ENCODE measurements at regions not wholly inside any gene's neighbourhood (a gene's known extent, or its start where the extent isn't known, plus 50 kb on each side); places are given as distances from the start of the nearest gene placed in this dataset.
"Not testable (repeated sequence)": the region's sequence is repeated elsewhere in the genome, so short reads cannot be mapped to it uniquely, and the experiment has no call there.

GRCh38 chr7:351681-352480 lies 61.9 kb downstream of the FOXL3 start:
- H3K27ac Mint-ChIP-seq = peak overlapping the region; percentile 80
- intact Hi-C loops (cut with micrococcal nuclease) = no loop called here
- peak overlapping the region; percentile 76 for H3K4me3 Mint-ChIP-seq
- no peaks in the 10 kb centered on the region for H3K36me3 Mint-ChIP-seq (ENCODE audit: low read depth)
- peaks cover 11% of the 10 kb centered on the region for H3K4me1 Mint-ChIP-seq
- H3K9me3 Mint-ChIP-seq = no peaks in the 10 kb centered on the region
- H3K27me3 Mint-ChIP-seq = peaks cover 7% of the 10 kb centered on the region
- peak; percentile 75 for DNase-seq

GRCh38 chr7:353746-354325 lies 63.9 kb downstream of the FOXL3 start:
- Mint-ChIP-seq H3K4me1 (peaks cover 11% of the 10 kb centered on the region), H3K4me3 (no peak overlapping the region), H3K27me3 (peaks cover 7% of the 10 kb centered on the region), H3K36me3 (ENCODE audit: low read depth) (no peaks in the 10 kb centered on the region), H3K9me3 (peaks cover 3% of the 10 kb centered on the region), H3K27ac (no peak overlapping the region)
- no peak for DNase-seq
- intact Hi-C loops (cut with micrococcal nuclease) = no loop called here

GRCh38 chr7:354597-355470 lies 64.9 kb downstream of the FOXL3 start:
- H3K27ac Mint-ChIP-seq = no peak overlapping the region
- no peak for DNase-seq
- intact Hi-C loops (cut with micrococcal nuclease) = no loop called here
- peaks cover 11% of the 10 kb centered on the region for H3K4me1 Mint-ChIP-seq
- peaks cover 7% of the 10 kb centered on the region for H3K27me3 Mint-ChIP-seq
- H3K4me3 Mint-ChIP-seq = no peak overlapping the region
- H3K9me3 Mint-ChIP-seq = peaks cover 3% of the 10 kb centered on the region
- H3K36me3 Mint-ChIP-seq (ENCODE audit: low read depth) = no peaks in the 10 kb centered on the region

- intact Hi-C loops (cut with micrococcal nuclease) = no loop called here
- H3K36me3 Mint-ChIP-seq (ENCODE audit: low read depth) = no peaks in the 10 kb centered on the region
- peaks cover 3% of the 10 kb centered on the region for H3K9me3 Mint-ChIP-seq
- peaks cover 7% of the 10 kb centered on the region for H3K27me3 Mint-ChIP-seq
- peaks cover 15% of the 10 kb centered on the region for H3K4me1 Mint-ChIP-seq
- no peak for DNase-seq
- H3K27ac Mint-ChIP-seq = no peak overlapping the region
- H3K4me3 Mint-ChIP-seq = no peak overlapping the region
Observed at GRCh38 chr7:355568-355967, 65.6 kb downstream of the FOXL3 start.

GRCh38 chr7:356087-356486 lies 66.1 kb downstream of the FOXL3 start:
- Mint-ChIP-seq H3K27me3 (peaks cover 7% of the 10 kb centered on the region), H3K36me3 (ENCODE audit: low read depth) (no peaks in the 10 kb centered on the region), H3K4me3 (no peak overlapping the region), H3K4me1 (peaks cover 19% of the 10 kb centered on the region), H3K27ac (no peak overlapping the region), H3K9me3 (peaks cover 3% of the 10 kb centered on the region)
- DNase-seq = no peak
- intact Hi-C loops (cut with micrococcal nuclease) = no loop called here

- Mint-ChIP-seq H3K9me3 (peaks cover 6% of the 10 kb centered on the region), H3K36me3 (ENCODE audit: low read depth) (peaks cover 2% of the 10 kb centered on the region), H3K27me3 (peaks cover 5% of the 10 kb centered on the region), H3K27ac (no peak overlapping the region), H3K4me1 (peaks cover 18% of the 10 kb centered on the region), H3K4me3 (no peak overlapping the region)
- intact Hi-C loops (cut with micrococcal nuclease) = no loop called here
- no peak for DNase-seq
Observed at GRCh38 chr7:356691-357462, 66.9 kb downstream of the FOXL3 start.

GRCh38 chr7:357531-358209 lies 67.7 kb downstream of the FOXL3 start:
- Mint-ChIP-seq H3K27ac (no peak overlapping the region), H3K4me3 (no peak overlapping the region), H3K9me3 (peaks cover 13% of the 10 kb centered on the region), H3K36me3 (ENCODE audit: low read depth) (peaks cover 6% of the 10 kb centered on the region), H3K4me1 (peaks cover 19% of the 10 kb centered on the region), H3K27me3 (no peaks in the 10 kb centered on the region)
- no peak for DNase-seq
- intact Hi-C loops (cut with micrococcal nuclease) = no loop called here

GRCh38 chr7:358352-358751 lies 68.4 kb downstream of the FOXL3 start:
- intact Hi-C loops (cut with micrococcal nuclease) = no loop called here
- Mint-ChIP-seq H3K4me3 (no peak overlapping the region), H3K27me3 (no peaks in the 10 kb centered on the region), H3K4me1 (peaks cover 22% of the 10 kb centered on the region), H3K27ac (no peak overlapping the region), H3K36me3 (ENCODE audit: low read depth) (peaks cover 6% of the 10 kb centered on the region), H3K9me3 (peaks cover 13% of the 10 kb centered on the region)
- DNase-seq = no peak

- H3K4me1 Mint-ChIP-seq = peaks cover 28% of the 10 kb centered on the region
- H3K36me3 Mint-ChIP-seq (ENCODE audit: low read depth) = peaks cover 6% of the 10 kb centered on the region
- H3K4me3 Mint-ChIP-seq = no peak overlapping the region
- H3K9me3 Mint-ChIP-seq = peaks cover 13% of the 10 kb centered on the region
- H3K27me3 Mint-ChIP-seq = no peaks in the 10 kb centered on the region
- H3K27ac Mint-ChIP-seq = no peak overlapping the region
- intact Hi-C loops (cut with micrococcal nuclease) = no loop called here
- DNase-seq = no peak
Observed at GRCh38 chr7:359226-359765, 69.3 kb downstream of the FOXL3 start.

- H3K9me3 Mint-ChIP-seq = peaks cover 13% of the 10 kb centered on the region
- peaks cover 31% of the 10 kb centered on the region for H3K4me1 Mint-ChIP-seq
- intact Hi-C loops (cut with micrococcal nuclease) = loop anchor here (5.0 to 10.0 kb wide), 2 partner anchors 157 to 245 kb away; partner anchors contain the start of gene PDGFA
- H3K27me3 Mint-ChIP-seq = no peaks in the 10 kb centered on the region
- H3K36me3 Mint-ChIP-seq (ENCODE audit: low read depth) = peaks cover 6% of the 10 kb centered on the region
- peak overlapping the region; percentile 77 for H3K4me3 Mint-ChIP-seq
- no peak for DNase-seq
- peak overlapping the region; percentile 80 for H3K27ac Mint-ChIP-seq
Observed at GRCh38 chr7:359766-360361, 69.9 kb downstream of the FOXL3 start.

GRCh38 chr7:360454-361100 lies 70.6 kb downstream of the FOXL3 start:
- peak; percentile 81 for DNase-seq
- H3K9me3 Mint-ChIP-seq = peaks cover 13% of the 10 kb centered on the region
- H3K4me3 Mint-ChIP-seq = peak overlapping the region; percentile 77
- peak overlapping the region; percentile 80 for H3K27ac Mint-ChIP-seq
- peaks cover 34% of the 10 kb centered on the region for H3K4me1 Mint-ChIP-seq
- H3K27me3 Mint-ChIP-seq = no peaks in the 10 kb centered on the region
- intact Hi-C loops (cut with micrococcal nuclease) = loop anchor here (5.0 to 10.0 kb wide), 2 partner anchors 157 to 244 kb away; partner anchors contain the start of gene PDGFA
- peaks cover 6% of the 10 kb centered on the region for H3K36me3 Mint-ChIP-seq (ENCODE audit: low read depth)

GRCh38 chr7:361182-361581 lies 71.2 kb downstream of the FOXL3 start:
- H3K27ac Mint-ChIP-seq; H3K27me3 Mint-ChIP-seq; H3K4me3 Mint-ChIP-seq; H3K36me3 Mint-ChIP-seq (ENCODE audit: low read depth); DNase-seq: not testable (repeated sequence)
- Mint-ChIP-seq H3K4me1 (peaks cover 40% of the 10 kb centered on the region), H3K9me3 (peaks cover 13% of the 10 kb centered on the region)
- intact Hi-C loops (cut with micrococcal nuclease) = loop anchor here (5.0 to 10.0 kb wide), 2 partner anchors 156 to 244 kb away; partner anchors contain the start of gene PDGFA
